Neural cell (in vitro differentiated cells): ENCODE measurements at regions not wholly inside any gene's neighbourhood (a gene's known extent, or its start where the extent isn't known, plus 50 kb on each side); places are given as distances from the start of the nearest gene placed in this dataset.

Experiments used
- H2AFZ ChIP-seq: fragments of 200-600, 300-800 bp; sonication (generic), shearing (Covaris generic); 2 replicates; pipeline ENCODE4 v1.6.0; 2014; ENCODE audit warnings: low read depth, mild to moderate bottlenecking, antibody characterized with exemption, low read length, moderate library complexity
- H3F3A ChIP-seq: fragments of 200-600 bp; shearing (Covaris generic); 2 replicates; pipeline ENCODE4 v1.6.1; 2016; ENCODE audit warnings: mild to moderate bottlenecking, moderate library complexity, mixed read lengths, antibody characterized with exemption, low read length; ENCODE audit not compliant: insufficient read depth, poor library complexity, severe bottlenecking
- H3K27ac ChIP-seq: fragments of 200-600, 300-800 bp; sonication (generic), shearing (Covaris generic); 2 replicates; pipeline ENCODE4 v1.5.1; 2014; ENCODE audit warnings: mild to moderate bottlenecking, low read length, moderate library complexity
- H3K27me3 ChIP-seq: fragments of 300-800, 200-600 bp; sonication (generic), shearing (Covaris generic); 2 replicates; pipeline ENCODE4 v1.6.0; 2014; ENCODE audit warnings: mild to moderate bottlenecking, low read depth, low read length, moderate library complexity; ENCODE audit not compliant: insufficient read depth
- H3K36me3 ChIP-seq: fragments of 300-800, 200-600 bp; sonication (generic), shearing (Covaris generic); 2 replicates; pipeline ENCODE4 v1.5.1; 2014; ENCODE audit warnings: mild to moderate bottlenecking, antibody characterized with exemption, low read length, moderate library complexity; ENCODE audit not compliant: insufficient read depth
- H3K4me2 ChIP-seq: fragments of 300-800, 200-600 bp; sonication (generic), shearing (Covaris generic); 2 replicates; pipeline ENCODE4 v1.6.0; 2014; ENCODE audit warnings: mild to moderate bottlenecking, low read length
- H3K4me3 ChIP-seq: fragments of 300-800, 200-600 bp; sonication (generic), shearing (Covaris generic); 2 replicates; pipeline ENCODE4 v1.5.1; 2014; ENCODE audit warnings: mild to moderate bottlenecking, low read length, moderate library complexity
- H3K79me2 ChIP-seq: fragments of 200-600 bp; shearing (Covaris generic); replicated peaks from 2 replicates; pipeline ENCODE4 v1.6.0; 2014; ENCODE audit warnings: mild to moderate bottlenecking, low read length, moderate library complexity; ENCODE audit not compliant: insufficient read depth
- H3K9ac ChIP-seq: fragments of 300-800, 200-600 bp; sonication (generic), shearing (Covaris generic); 2 replicates; pipeline ENCODE4 v1.6.1; 2016; ENCODE audit warnings: mild to moderate bottlenecking, low read length, mixed read lengths
- H3K9me2 ChIP-seq: fragments of 200-600 bp; shearing (Covaris generic); 2 replicates; pipeline ENCODE4 v1.6.1; 2016; ENCODE audit warnings: mild to moderate bottlenecking, low read length, mixed read lengths; ENCODE audit not compliant: insufficient read depth
- H3K9me3 ChIP-seq: fragments of 200-600, 300-800 bp; sonication (generic), shearing (Covaris generic); 2 replicates; pipeline ENCODE4 v1.6.1; 2016; ENCODE audit warnings: mild to moderate bottlenecking, mixed run types, low read length, moderate library complexity, mixed read lengths
- H4K20me1 ChIP-seq: fragments of 200-600 bp; shearing (Covaris generic); 2 replicates; pipeline ENCODE4 v1.6.1; 2016; ENCODE audit warnings: mild to moderate bottlenecking, mixed run types; ENCODE audit not compliant: insufficient read depth
- CTCF ChIP-seq: fragments of 450-650 bp; IDR thresholded peaks from 2 replicates; pipeline ENCODE4 v1.5.1; 2014; ENCODE audit warnings: antibody characterized with exemption, mild to moderate bottlenecking, moderate library complexity; ENCODE audit not compliant: poor library complexity, severe bottlenecking
- EP300 ChIP-seq: fragments of 450-650 bp; conservative IDR thresholded peaks from 2 replicates; pipeline ENCODE4 v1.6.1; 2014; ENCODE audit warnings: antibody characterized with exemption, mild to moderate bottlenecking, moderate library complexity; ENCODE audit not compliant: poor library complexity, severe bottlenecking
- EZH2 ChIP-seq: fragments of 200-600, 300-800 bp; shearing (Covaris generic), sonication (generic); IDR thresholded peaks from 2 replicates; pipeline ENCODE4 v1.6.1; 2014; ENCODE audit warnings: antibody characterized with exemption, low read length, borderline replicate concordance, mild to moderate bottlenecking; ENCODE audit not compliant: insufficient read depth, poor library complexity, severe bottlenecking
- MXI1 ChIP-seq: fragments of 450-650 bp; conservative IDR thresholded peaks from 2 replicates; pipeline ENCODE4 v1.6.1; 2014; ENCODE audit warnings: antibody characterized with exemption, mild to moderate bottlenecking; ENCODE audit not compliant: poor library complexity, severe bottlenecking
- POLR2AphosphoS5 ChIP-seq: IDR thresholded peaks from 2 replicates; pipeline ENCODE4 v1.6.1; 2012
- RAD21 ChIP-seq: fragments of 450-650 bp; conservative IDR thresholded peaks from 2 replicates; pipeline ENCODE4 v1.6.1; 2014; ENCODE audit warnings: antibody characterized with exemption, mild to moderate bottlenecking, moderate library complexity
- REST ChIP-seq: IDR thresholded peaks from 2 replicates; pipeline ENCODE4 v1.6.1; 2012; ENCODE audit warnings: borderline replicate concordance
- SMC3 ChIP-seq: fragments of 450-650 bp; conservative IDR thresholded peaks from 2 replicates; pipeline ENCODE4 v1.6.1; 2014; ENCODE audit warnings: antibody characterized with exemption, mild to moderate bottlenecking, moderate library complexity; ENCODE audit not compliant: poor library complexity
- TAF1 ChIP-seq: IDR thresholded peaks from 2 replicates; pipeline ENCODE4 v1.6.1; 2012; ENCODE audit warnings: low read depth

- Histone ChIP-seq H3K4me3 (no peak overlapping the region), H3K27me3 (no peaks in the 10 kb centered on the region), H3K9ac (no peak overlapping the region), H3K4me2 (no peak overlapping the region), H3F3A (no peaks in the 10 kb centered on the region), H3K9me3 (no peaks in the 10 kb centered on the region), H3K79me2 (no peaks in the 10 kb centered on the region), H3K9me2 (no peaks in the 10 kb centered on the region), H3K36me3 (no peaks in the 10 kb centered on the region), H4K20me1 (no peaks in the 10 kb centered on the region), H2AFZ (no peak overlapping the region), H3K27ac (no peak overlapping the region)
- TF ChIP-seq EP300 (no peak), POLR2AphosphoS5 (no peak), TAF1 (no peak), RAD21 (no peak), EZH2 (no peak), REST (no peak), SMC3 (no peak), MXI1 (no peak), CTCF (no peak)
These were observed 1677.1 kb downstream of the KCNT2 start for GRCh38 chr1:194931166-194931565.

GRCh38 chr1:194930132-194930531 is 1678.1 kb downstream of the KCNT2 start:
- H3K27me3 ChIP-seq = no peaks in the 10 kb centered on the region
- H4K20me1 ChIP-seq = no peaks in the 10 kb centered on the region
- no peak for TF ChIP-seq EP300
- TF ChIP-seq REST = no peak
- no peak for TF ChIP-seq CTCF
- no peak for TF ChIP-seq MXI1
- no peak for TF ChIP-seq RAD21
- no peak for TF ChIP-seq EZH2
- TF ChIP-seq TAF1 = no peak
- no peak for TF ChIP-seq SMC3
- no peak for TF ChIP-seq POLR2AphosphoS5
- H3K79me2 ChIP-seq = no peaks in the 10 kb centered on the region
- H3K4me2 ChIP-seq = no peak overlapping the region
- H3K9me3 ChIP-seq = no peaks in the 10 kb centered on the region
- H3K27ac ChIP-seq = no peak overlapping the region
- no peaks in the 10 kb centered on the region for H3K9me2 ChIP-seq
- H3K4me3 ChIP-seq = no peak overlapping the region
- H3K9ac ChIP-seq = no peak overlapping the region
- H3K36me3 ChIP-seq = no peaks in the 10 kb centered on the region
- no peaks in the 10 kb centered on the region for H3F3A ChIP-seq
- H2AFZ ChIP-seq = no peak overlapping the region
